H9 (cell line): ENCODE measurements at regions not wholly inside any gene's neighbourhood (a gene's known extent, or its start where the extent isn't known, plus 50 kb on each side); places are given as distances from the start of the nearest gene placed in this dataset.

Experiments used
- DNase-seq: peaks from one replicate; pipeline ENCODE4 v3.0.0-alpha.2; 2017
- H2AFZ ChIP-seq: one replicate; pipeline ENCODE4 v1.6.1; 2013; ENCODE audit warnings: mild to moderate bottlenecking, low read length, control low read depth, moderate library complexity
- H2AK5ac ChIP-seq: 2 replicates; pipeline ENCODE4 v1.6.1; 2013; ENCODE audit warnings: low read length, control low read depth, mixed read lengths; ENCODE audit not compliant: insufficient read length
- H2BK120ac ChIP-seq: one replicate; pipeline ENCODE4 v1.6.1; 2013; ENCODE audit warnings: low read depth, mild to moderate bottlenecking, low read length, control low read depth, inconsistent platforms; ENCODE audit not compliant: poor library complexity, severe bottlenecking
- H2BK12ac ChIP-seq: 2 replicates; pipeline ENCODE4 v1.6.1; 2013; ENCODE audit warnings: low read length, control low read depth, mixed read lengths, low read depth; ENCODE audit not compliant: insufficient read length
- H2BK15ac ChIP-seq: 2 replicates; pipeline ENCODE4 v1.6.1; 2013; ENCODE audit warnings: low read depth, low read length, control low read depth
- H2BK20ac ChIP-seq: one replicate; pipeline ENCODE4 v1.6.1; 2013; ENCODE audit warnings: low read depth, mild to moderate bottlenecking, low read length, control low read depth, inconsistent platforms; ENCODE audit not compliant: poor library complexity, severe bottlenecking
- H2BK5ac ChIP-seq: 2 replicates; pipeline ENCODE4 v1.6.1; 2013; ENCODE audit warnings: low read length, control low read depth, mixed read lengths; ENCODE audit not compliant: insufficient read length
- H3K14ac ChIP-seq: 2 replicates; pipeline ENCODE4 v1.6.1; 2013; ENCODE audit warnings: low read length, control low read depth; ENCODE audit not compliant: insufficient read depth
- H3K18ac ChIP-seq: 2 replicates; pipeline ENCODE4 v1.6.1; 2013; ENCODE audit warnings: low read depth, mild to moderate bottlenecking, mixed read lengths, low read length, control low read depth; ENCODE audit not compliant: insufficient read length
- H3K23ac ChIP-seq: 2 replicates; pipeline ENCODE4 v1.6.1; 2013; ENCODE audit warnings: low read length, control low read depth, mixed read lengths, low read depth; ENCODE audit not compliant: insufficient read length
- H3K23me2 ChIP-seq: 2 replicates; pipeline ENCODE4 v1.6.1; 2013; ENCODE audit warnings: low read depth, mild to moderate bottlenecking, mixed read lengths, low read length, control low read depth; ENCODE audit not compliant: insufficient read length, poor library complexity, severe bottlenecking
- H3K27ac ChIP-seq: 2 replicates; pipeline ENCODE4 v1.5.1; 2013; ENCODE audit warnings: low read length, control low read depth, mixed read lengths, low read depth; ENCODE audit not compliant: insufficient read length
- H3K27me3 ChIP-seq: 2 replicates; pipeline ENCODE4 v1.6.1; 2013; ENCODE audit warnings: low read length, control low read depth, inconsistent platforms; ENCODE audit not compliant: insufficient read depth
- H3K4ac ChIP-seq: 2 replicates; pipeline ENCODE4 v1.6.1; 2013; ENCODE audit warnings: low read depth, mild to moderate bottlenecking, control low read depth, inconsistent platforms, low read length, moderate library complexity
- H3K4me1 ChIP-seq: 2 replicates; pipeline ENCODE4 v1.6.1; 2013; ENCODE audit warnings: low read length, control low read depth, inconsistent platforms; ENCODE audit not compliant: insufficient read depth
- H3K4me2 ChIP-seq: 2 replicates; pipeline ENCODE4 v1.6.1; 2013; ENCODE audit warnings: low read length, control low read depth, mixed read lengths; ENCODE audit not compliant: insufficient read length, insufficient read depth
- H3K56ac ChIP-seq: 2 replicates; pipeline ENCODE4 v1.6.1; 2013; ENCODE audit warnings: low read depth, mild to moderate bottlenecking, mixed read lengths, low read length, control low read depth; ENCODE audit not compliant: insufficient read length
- H3K79me1 ChIP-seq: 2 replicates; pipeline ENCODE4 v1.6.1; 2013; ENCODE audit warnings: low read depth, mild to moderate bottlenecking, moderate library complexity, low read length, control low read depth, inconsistent platforms; ENCODE audit not compliant: insufficient read depth, poor library complexity, severe bottlenecking
- H3K79me2 ChIP-seq: 2 replicates; pipeline ENCODE4 v1.6.1; 2013; ENCODE audit warnings: low read length, control low read depth, inconsistent platforms; ENCODE audit not compliant: insufficient read depth
- H3K9ac ChIP-seq: 2 replicates; pipeline ENCODE4 v1.6.1; 2013; ENCODE audit warnings: low read length, control low read depth, mixed read lengths; ENCODE audit not compliant: insufficient read length; ENCODE audit errors: extremely low read depth
- H3K9me3 ChIP-seq: one replicate; pipeline ENCODE4 v1.6.1; 2013; ENCODE audit warnings: low read depth, low read length, inconsistent platforms; ENCODE audit not compliant: control insufficient read depth
- H3T11ph ChIP-seq: one replicate; pipeline ENCODE4 v1.6.1; 2013; ENCODE audit warnings: mild to moderate bottlenecking, low read length, control low read depth, inconsistent platforms
- H4K20me1 ChIP-seq: one replicate; pipeline ENCODE4 v1.6.1; 2013; ENCODE audit not compliant: control insufficient read depth, insufficient read length, insufficient read depth
- H4K5ac ChIP-seq: 2 replicates; pipeline ENCODE4 v1.6.1; 2013; ENCODE audit warnings: low read depth, mild to moderate bottlenecking, mixed read lengths, low read length, control low read depth; ENCODE audit not compliant: insufficient read length
- H4K8ac ChIP-seq: replicated peaks from 2 replicates; pipeline ENCODE4 v1.6.1; 2013; ENCODE audit warnings: low read length, control low read depth, mixed read lengths, low read depth; ENCODE audit not compliant: insufficient read length
- H4K91ac ChIP-seq: 2 replicates; pipeline ENCODE4 v1.6.1; 2013; ENCODE audit warnings: low read depth, mild to moderate bottlenecking, moderate library complexity, mixed read lengths, low read length, control low read depth; ENCODE audit not compliant: insufficient read length
- H3K27ac Mint-ChIP-seq, 3 experiments: 2 replicates in 2 of 3; 3 replicates in 1 of 3; pipeline ENCODE4 v1.8.0; 2020 to 2021; ENCODE audit warnings: mixed read lengths in 3 of 3, mild to moderate bottlenecking in 1 of 3, moderate library complexity in 1 of 3
- H3K27me3 Mint-ChIP-seq: 2 replicates; pipeline ENCODE4 v1.8.0; 2021; ENCODE audit warnings: low read depth, mild to moderate bottlenecking, moderate library complexity, mixed read lengths
- H3K36me3 Mint-ChIP-seq, 3 experiments: 2 replicates in 2 of 3; 3 replicates in 1 of 3; pipeline ENCODE4 v1.8.0; 2020 to 2021; ENCODE audit warnings: low read depth in 3 of 3, mixed read lengths in 3 of 3; ENCODE audit not compliant: insufficient read depth in 1 of 3
- H3K4me1 Mint-ChIP-seq, 2 experiments: 2 replicates each; pipeline ENCODE4 v1.8.0; 2020; ENCODE audit warnings: mixed read lengths in 2 of 2
- H3K4me3 Mint-ChIP-seq, 2 experiments: 2 replicates in 1 of 2; 3 replicates in 1 of 2; pipeline ENCODE4 v1.8.0; 2020 to 2021; ENCODE audit warnings: mild to moderate bottlenecking in 2 of 2, mixed read lengths in 2 of 2, moderate library complexity in 1 of 2
- H3K9me3 Mint-ChIP-seq, 2 experiments: 2 replicates in 1 of 2; 3 replicates in 1 of 2; pipeline ENCODE4 v1.8.0; 2020; ENCODE audit warnings: mild to moderate bottlenecking in 2 of 2, mixed read lengths in 2 of 2, moderate library complexity in 1 of 2
- WGBS: extraction: QIAGEN DNeasy Blood & Tissue Kit; methylation state at CpG from one replicate; pipeline ENCODE4 v1.1.7; 2013; ENCODE audit warnings: missing lambda C conversion rate, low lambda C conversion rate, mixed read lengths; ENCODE audit not compliant: insufficient read length; ENCODE audit errors: extremely low coverage; 5-methylcytosine and 5-hydroxymethylcytosine counted together
- TF ChIP-seq, protein P1 (sequence below): fragments of 200-600 bp; sonication (generic); conservative IDR thresholded peaks from 3 replicates; pipeline ENCODE4 v1.8.0; 2021; ENCODE audit warnings: antibody characterized with exemption, mild to moderate bottlenecking

DNA sequence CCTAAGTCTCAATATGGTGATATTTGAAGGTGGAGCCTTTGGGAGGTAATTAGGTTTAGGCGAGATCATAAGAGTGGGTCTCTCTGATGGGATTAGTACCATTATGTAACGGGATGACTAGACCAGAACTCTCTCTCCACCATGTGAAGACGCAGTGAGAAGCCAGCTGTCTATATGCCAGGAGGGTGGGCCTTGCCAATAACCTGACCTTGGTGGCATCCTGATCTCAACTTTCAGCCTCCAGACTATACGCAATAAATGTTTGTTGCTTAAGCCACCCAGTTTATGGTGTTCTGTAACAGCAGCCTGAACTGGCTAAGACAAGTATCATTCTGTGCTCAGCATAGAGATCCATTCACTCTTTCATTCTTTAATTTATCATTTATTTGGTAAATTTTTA lies 167.2 kb upstream of the CDH11 start:
- no peak overlapping the region for H2BK5ac ChIP-seq

More for the DNA sequence above, 167.2 kb upstream of the CDH11 start:
- Histone ChIP-seq H3K4me2 (no peak overlapping the region), H3K23ac (no peak overlapping the region), H3K79me1 (no peaks in the 10 kb centered on the region), H3T11ph (no peak overlapping the region), H2BK15ac (no peak overlapping the region), H4K5ac (no peak overlapping the region), H3K14ac (no peak overlapping the region), H3K79me2 (no peaks in the 10 kb centered on the region), H3K9me3 (no peaks in the 10 kb centered on the region), H3K27ac (no peak overlapping the region), H2AFZ (no peak overlapping the region), H3K27me3 (no peaks in the 10 kb centered on the region; the same call in 1 of the 2 replicates), H3K4me1 (peaks cover 2% of the 10 kb centered on the region; the same call in 1 of the 2 replicates), H4K8ac (no peak overlapping the region), H4K91ac (no peak overlapping the region), H2BK20ac (no peak overlapping the region), H2BK12ac (no peak overlapping the region), H4K20me1 (no peaks in the 10 kb centered on the region), H3K23me2 (no peaks in the 10 kb centered on the region), H3K18ac (no peak overlapping the region), H2AK5ac (no peak overlapping the region), H3K56ac (no peak overlapping the region), H3K9ac (no peak overlapping the region), H2BK120ac (no peak overlapping the region), H3K4ac (no peak overlapping the region)
- H3K27ac Mint-ChIP-seq, result no peak overlapping the region
- TF ChIP-seq, protein P1, sequence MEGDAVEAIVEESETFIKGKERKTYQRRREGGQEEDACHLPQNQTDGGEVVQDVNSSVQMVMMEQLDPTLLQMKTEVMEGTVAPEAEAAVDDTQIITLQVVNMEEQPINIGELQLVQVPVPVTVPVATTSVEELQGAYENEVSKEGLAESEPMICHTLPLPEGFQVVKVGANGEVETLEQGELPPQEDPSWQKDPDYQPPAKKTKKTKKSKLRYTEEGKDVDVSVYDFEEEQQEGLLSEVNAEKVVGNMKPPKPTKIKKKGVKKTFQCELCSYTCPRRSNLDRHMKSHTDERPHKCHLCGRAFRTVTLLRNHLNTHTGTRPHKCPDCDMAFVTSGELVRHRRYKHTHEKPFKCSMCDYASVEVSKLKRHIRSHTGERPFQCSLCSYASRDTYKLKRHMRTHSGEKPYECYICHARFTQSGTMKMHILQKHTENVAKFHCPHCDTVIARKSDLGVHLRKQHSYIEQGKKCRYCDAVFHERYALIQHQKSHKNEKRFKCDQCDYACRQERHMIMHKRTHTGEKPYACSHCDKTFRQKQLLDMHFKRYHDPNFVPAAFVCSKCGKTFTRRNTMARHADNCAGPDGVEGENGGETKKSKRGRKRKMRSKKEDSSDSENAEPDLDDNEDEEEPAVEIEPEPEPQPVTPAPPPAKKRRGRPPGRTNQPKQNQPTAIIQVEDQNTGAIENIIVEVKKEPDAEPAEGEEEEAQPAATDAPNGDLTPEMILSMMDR, result no peak
- no peaks in the 10 kb centered on the region for H3K36me3 Mint-ChIP-seq
- DNase-seq, result no peak
- no peak overlapping the region for H3K4me3 Mint-ChIP-seq
- WGBS, result no CpG with 5 or more reads among the region's 4 CpGs
- no peaks in the 10 kb centered on the region for H3K9me3 Mint-ChIP-seq
- no peaks in the 10 kb centered on the region; the same call in 1 of the 2 replicates for H3K27me3 Mint-ChIP-seq
- H3K4me1 Mint-ChIP-seq, result peaks cover 17 to 25% of the 10 kb centered on the region in 2 experiments
